WTC11 (cell line): ENCODE measurements at regions not wholly inside any gene's neighbourhood (a gene's known extent, or its start where the extent isn't known, plus 50 kb on each side); places are given as distances from the start of the nearest gene placed in this dataset.

Experiments
- SP1 ChIP-seq: sonication (generic); formaldehyde crosslinking; conservative IDR thresholded peaks from 2 replicates; pipeline ENCODE4 v1.8.1; 2022; ENCODE audit warnings: missing genetic modification reagents
- ZBTB21 ChIP-seq: sonication (generic); formaldehyde crosslinking; IDR thresholded peaks from 2 replicates; pipeline ENCODE4 v1.8.1; 2023; ENCODE audit warnings: mild to moderate bottlenecking, missing genetic modification reagents, borderline replicate concordance
- ZNF121 ChIP-seq: sonication (generic); formaldehyde crosslinking; IDR thresholded peaks from 2 replicates; pipeline ENCODE4 v1.8.0; 2023; ENCODE audit warnings: missing genetic modification reagents
- ZNF416 ChIP-seq: fragments of 250-450 bp; sonication (Bioruptor Pico); IDR thresholded peaks from 2 replicates; pipeline ENCODE4 v1.9.0; 2021; ENCODE audit warnings: mild to moderate bottlenecking, inconsistent platforms
- ZNF671 ChIP-seq: fragments of 250-450 bp; sonication (Bioruptor Pico); IDR thresholded peaks from 2 replicates; pipeline ENCODE4 v1.8.0; 2021; ENCODE audit warnings: mild to moderate bottlenecking
- TF ChIP-seq, protein P1 (sequence below): sonication (generic); formaldehyde crosslinking; IDR thresholded peaks from 2 replicates; pipeline ENCODE4 v1.8.0; 2022; ENCODE audit warnings: missing genetic modification reagents
- TF ChIP-seq, protein P2 (sequence below): sonication (generic); formaldehyde crosslinking; IDR thresholded peaks from 2 replicates; pipeline ENCODE4 v1.8.0; 2022; ENCODE audit warnings: mild to moderate bottlenecking, missing genetic modification reagents
- TF ChIP-seq, protein P3 (sequence below): fragments of 200-600 bp; IDR thresholded peaks from 2 replicates; pipeline ENCODE4 v1.8.0; 2022; ENCODE audit warnings: antibody characterized with exemption
- TF ChIP-seq, protein P4 (sequence below): sonication (generic); formaldehyde crosslinking; IDR thresholded peaks from 2 replicates; pipeline ENCODE4 v1.8.1; 2023; ENCODE audit warnings: mild to moderate bottlenecking, missing genetic modification reagents

DNA sequence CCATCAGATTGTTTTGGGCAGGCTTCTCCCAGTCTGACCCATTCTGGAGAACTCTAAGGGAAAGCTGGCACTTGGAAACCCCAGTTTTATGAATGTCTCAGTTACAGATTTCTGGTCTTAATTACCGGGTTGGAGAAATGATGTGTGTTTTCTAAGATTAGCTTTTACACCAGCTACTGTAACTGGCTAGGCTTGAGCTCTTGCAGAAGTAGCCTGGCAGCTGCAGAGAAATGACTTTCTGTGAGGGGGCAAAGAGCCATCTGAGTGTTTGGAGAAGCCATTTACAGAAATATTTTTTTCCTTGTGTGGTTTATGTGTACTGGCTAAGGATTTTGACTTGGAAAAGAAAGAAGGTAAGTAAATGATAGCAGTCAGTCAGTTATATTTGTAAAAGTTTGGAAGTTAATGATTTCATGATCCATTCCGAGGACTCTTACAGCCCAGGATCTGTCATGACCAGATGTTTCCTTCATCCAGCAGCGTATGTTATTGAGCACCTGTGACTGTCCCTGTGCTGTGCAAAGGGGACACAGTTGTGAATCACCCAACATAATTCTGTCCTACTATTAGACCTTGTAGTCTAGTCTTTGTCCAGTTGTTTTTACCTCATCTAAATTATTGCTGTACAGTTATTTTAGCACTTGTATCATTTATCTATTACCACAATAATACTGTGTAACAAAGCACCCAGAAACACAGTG is 53.7 kb upstream of the GDNF start:
- TF ChIP-seq, protein P1, sequence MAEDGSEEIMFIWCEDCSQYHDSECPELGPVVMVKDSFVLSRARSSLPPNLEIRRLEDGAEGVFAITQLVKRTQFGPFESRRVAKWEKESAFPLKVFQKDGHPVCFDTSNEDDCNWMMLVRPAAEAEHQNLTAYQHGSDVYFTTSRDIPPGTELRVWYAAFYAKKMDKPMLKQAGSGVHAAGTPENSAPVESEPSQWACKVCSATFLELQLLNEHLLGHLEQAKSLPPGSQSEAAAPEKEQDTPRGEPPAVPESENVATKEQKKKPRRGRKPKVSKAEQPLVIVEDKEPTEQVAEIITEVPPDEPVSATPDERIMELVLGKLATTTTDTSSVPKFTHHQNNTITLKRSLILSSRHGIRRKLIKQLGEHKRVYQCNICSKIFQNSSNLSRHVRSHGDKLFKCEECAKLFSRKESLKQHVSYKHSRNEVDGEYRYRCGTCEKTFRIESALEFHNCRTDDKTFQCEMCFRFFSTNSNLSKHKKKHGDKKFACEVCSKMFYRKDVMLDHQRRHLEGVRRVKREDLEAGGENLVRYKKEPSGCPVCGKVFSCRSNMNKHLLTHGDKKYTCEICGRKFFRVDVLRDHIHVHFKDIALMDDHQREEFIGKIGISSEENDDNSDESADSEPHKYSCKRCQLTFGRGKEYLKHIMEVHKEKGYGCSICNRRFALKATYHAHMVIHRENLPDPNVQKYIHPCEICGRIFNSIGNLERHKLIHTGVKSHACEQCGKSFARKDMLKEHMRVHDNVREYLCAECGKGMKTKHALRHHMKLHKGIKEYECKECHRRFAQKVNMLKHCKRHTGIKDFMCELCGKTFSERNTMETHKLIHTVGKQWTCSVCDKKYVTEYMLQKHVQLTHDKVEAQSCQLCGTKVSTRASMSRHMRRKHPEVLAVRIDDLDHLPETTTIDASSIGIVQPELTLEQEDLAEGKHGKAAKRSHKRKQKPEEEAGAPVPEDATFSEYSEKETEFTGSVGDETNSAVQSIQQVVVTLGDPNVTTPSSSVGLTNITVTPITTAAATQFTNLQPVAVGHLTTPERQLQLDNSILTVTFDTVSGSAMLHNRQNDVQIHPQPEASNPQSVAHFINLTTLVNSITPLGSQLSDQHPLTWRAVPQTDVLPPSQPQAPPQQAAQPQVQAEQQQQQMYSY, result no peak
- TF ChIP-seq ZNF416, result no peak
- TF ChIP-seq, protein P2, sequence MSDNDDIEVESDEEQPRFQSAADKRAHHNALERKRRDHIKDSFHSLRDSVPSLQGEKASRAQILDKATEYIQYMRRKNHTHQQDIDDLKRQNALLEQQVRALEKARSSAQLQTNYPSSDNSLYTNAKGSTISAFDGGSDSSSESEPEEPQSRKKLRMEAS, result no peak
- TF ChIP-seq, protein P3, sequence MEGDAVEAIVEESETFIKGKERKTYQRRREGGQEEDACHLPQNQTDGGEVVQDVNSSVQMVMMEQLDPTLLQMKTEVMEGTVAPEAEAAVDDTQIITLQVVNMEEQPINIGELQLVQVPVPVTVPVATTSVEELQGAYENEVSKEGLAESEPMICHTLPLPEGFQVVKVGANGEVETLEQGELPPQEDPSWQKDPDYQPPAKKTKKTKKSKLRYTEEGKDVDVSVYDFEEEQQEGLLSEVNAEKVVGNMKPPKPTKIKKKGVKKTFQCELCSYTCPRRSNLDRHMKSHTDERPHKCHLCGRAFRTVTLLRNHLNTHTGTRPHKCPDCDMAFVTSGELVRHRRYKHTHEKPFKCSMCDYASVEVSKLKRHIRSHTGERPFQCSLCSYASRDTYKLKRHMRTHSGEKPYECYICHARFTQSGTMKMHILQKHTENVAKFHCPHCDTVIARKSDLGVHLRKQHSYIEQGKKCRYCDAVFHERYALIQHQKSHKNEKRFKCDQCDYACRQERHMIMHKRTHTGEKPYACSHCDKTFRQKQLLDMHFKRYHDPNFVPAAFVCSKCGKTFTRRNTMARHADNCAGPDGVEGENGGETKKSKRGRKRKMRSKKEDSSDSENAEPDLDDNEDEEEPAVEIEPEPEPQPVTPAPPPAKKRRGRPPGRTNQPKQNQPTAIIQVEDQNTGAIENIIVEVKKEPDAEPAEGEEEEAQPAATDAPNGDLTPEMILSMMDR, result no peak
- no peak for TF ChIP-seq ZNF671 (CRISPR knock-in tag)
- no peak for TF ChIP-seq SP1 (CRISPR knock-in tag)
- TF ChIP-seq, protein P4, sequence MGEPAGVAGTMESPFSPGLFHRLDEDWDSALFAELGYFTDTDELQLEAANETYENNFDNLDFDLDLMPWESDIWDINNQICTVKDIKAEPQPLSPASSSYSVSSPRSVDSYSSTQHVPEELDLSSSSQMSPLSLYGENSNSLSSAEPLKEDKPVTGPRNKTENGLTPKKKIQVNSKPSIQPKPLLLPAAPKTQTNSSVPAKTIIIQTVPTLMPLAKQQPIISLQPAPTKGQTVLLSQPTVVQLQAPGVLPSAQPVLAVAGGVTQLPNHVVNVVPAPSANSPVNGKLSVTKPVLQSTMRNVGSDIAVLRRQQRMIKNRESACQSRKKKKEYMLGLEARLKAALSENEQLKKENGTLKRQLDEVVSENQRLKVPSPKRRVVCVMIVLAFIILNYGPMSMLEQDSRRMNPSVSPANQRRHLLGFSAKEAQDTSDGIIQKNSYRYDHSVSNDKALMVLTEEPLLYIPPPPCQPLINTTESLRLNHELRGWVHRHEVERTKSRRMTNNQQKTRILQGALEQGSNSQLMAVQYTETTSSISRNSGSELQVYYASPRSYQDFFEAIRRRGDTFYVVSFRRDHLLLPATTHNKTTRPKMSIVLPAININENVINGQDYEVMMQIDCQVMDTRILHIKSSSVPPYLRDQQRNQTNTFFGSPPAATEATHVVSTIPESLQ (CRISPR knock-in tag), result no peak
- no peak for TF ChIP-seq ZNF121 (CRISPR knock-in tag)
- no peak for TF ChIP-seq ZBTB21 (CRISPR knock-in tag)
